Osteocyte (in vitro differentiated cells): ENCODE measurements at regions not wholly inside any gene's neighbourhood (a gene's known extent, or its start where the extent isn't known, plus 50 kb on each side); places are given as distances from the start of the nearest gene placed in this dataset.

Source experiments
- DNase-seq: peaks from one replicate; pipeline ENCODE4 v3.0.0; 2021; ENCODE audit warnings: mixed read lengths; ENCODE audit not compliant: unreplicated experiment; ENCODE audit errors: extremely low spot score
- H3K27ac Mint-ChIP-seq: one replicate; pipeline ENCODE4 v1.8.0; 2021; ENCODE audit warnings: mild to moderate bottlenecking, mixed read lengths; ENCODE audit not compliant: unreplicated experiment
- H3K27me3 Mint-ChIP-seq: one replicate; pipeline ENCODE4 v1.8.0; 2021; ENCODE audit warnings: mixed read lengths; ENCODE audit not compliant: unreplicated experiment
- H3K36me3 Mint-ChIP-seq: one replicate; pipeline ENCODE4 v1.8.0; 2021; ENCODE audit warnings: mixed read lengths; ENCODE audit not compliant: unreplicated experiment
- H3K4me1 Mint-ChIP-seq: one replicate; pipeline ENCODE4 v1.8.0; 2021; ENCODE audit warnings: mixed read lengths; ENCODE audit not compliant: unreplicated experiment
- H3K4me3 Mint-ChIP-seq: one replicate; pipeline ENCODE4 v1.8.0; 2021; ENCODE audit warnings: mild to moderate bottlenecking, moderate library complexity, mixed read lengths; ENCODE audit not compliant: unreplicated experiment
- H3K9me3 Mint-ChIP-seq: one replicate; pipeline ENCODE4 v1.8.0; 2021; ENCODE audit warnings: mixed read lengths; ENCODE audit not compliant: unreplicated experiment
- CTCF ChIP-seq: fragments of 200-600 bp; sonication (generic); IDR thresholded peaks from 2 replicates; pipeline ENCODE4 v1.5.0; 2021; ENCODE audit warnings: antibody characterized with exemption, mild to moderate bottlenecking, moderate library complexity

- Mint-ChIP-seq H3K27ac (peak overlapping the region; percentile 88), H3K9me3 (no peaks in the 10 kb centered on the region), H3K4me3 (no peak overlapping the region), H3K36me3 (no peaks in the 10 kb centered on the region), H3K27me3 (no peaks in the 10 kb centered on the region), H3K4me1 (peaks cover 51% of the 10 kb centered on the region)
- no peak for TF ChIP-seq CTCF
- no peak for DNase-seq
These were observed 299.5 kb downstream of the PRL start for GRCh38 chr6:21997119-21998037.

GRCh38 chr6:21998582-21998981, 298.3 kb downstream of the PRL start:
- Mint-ChIP-seq H3K36me3 (no peaks in the 10 kb centered on the region), H3K4me1 (peaks cover 55% of the 10 kb centered on the region), H3K4me3 (no peak overlapping the region), H3K9me3 (no peaks in the 10 kb centered on the region), H3K27me3 (no peaks in the 10 kb centered on the region), H3K27ac (peak overlapping the region; percentile 88)
- TF ChIP-seq CTCF: no peak
- no peak for DNase-seq

- Mint-ChIP-seq H3K27me3 (no peaks in the 10 kb centered on the region), H3K9me3 (no peaks in the 10 kb centered on the region), H3K27ac (peak overlapping the region; percentile 88), H3K4me1 (peaks cover 57% of the 10 kb centered on the region), H3K36me3 (no peaks in the 10 kb centered on the region), H3K4me3 (peak overlapping the region; percentile 28)
- DNase-seq: no peak
- no peak for TF ChIP-seq CTCF
These were observed 297.8 kb downstream of the PRL start for GRCh38 chr6:21999012-21999528.

- Mint-ChIP-seq H3K4me1 (peaks cover 57% of the 10 kb centered on the region), H3K4me3 (no peak overlapping the region), H3K27ac (peak overlapping the region; percentile 88), H3K27me3 (no peaks in the 10 kb centered on the region), H3K9me3 (no peaks in the 10 kb centered on the region), H3K36me3 (no peaks in the 10 kb centered on the region)
- no peak for TF ChIP-seq CTCF
- DNase-seq: no peak
These were observed 297.1 kb downstream of the PRL start for GRCh38 chr6:21999741-22000140.

GRCh38 chr6:22001396-22002027, 295.3 kb downstream of the PRL start:
- Mint-ChIP-seq H3K27me3 (no peaks in the 10 kb centered on the region), H3K27ac (peak overlapping the region; percentile 42), H3K4me1 (peaks cover 54% of the 10 kb centered on the region), H3K4me3 (no peak overlapping the region), H3K9me3 (no peaks in the 10 kb centered on the region), H3K36me3 (no peaks in the 10 kb centered on the region)
- no peak for DNase-seq
- no peak for TF ChIP-seq CTCF
